ENCODE measurements at regions not wholly inside any gene's neighbourhood (a gene's known extent, or its start where the extent isn't known, plus 50 kb on each side); places are given as distances from the start of the nearest gene placed in this dataset.
"Not testable (repeated sequence)": the region's sequence is repeated elsewhere in the genome, so short reads cannot be mapped to it uniquely, and the experiment has no call there.

DNA sequence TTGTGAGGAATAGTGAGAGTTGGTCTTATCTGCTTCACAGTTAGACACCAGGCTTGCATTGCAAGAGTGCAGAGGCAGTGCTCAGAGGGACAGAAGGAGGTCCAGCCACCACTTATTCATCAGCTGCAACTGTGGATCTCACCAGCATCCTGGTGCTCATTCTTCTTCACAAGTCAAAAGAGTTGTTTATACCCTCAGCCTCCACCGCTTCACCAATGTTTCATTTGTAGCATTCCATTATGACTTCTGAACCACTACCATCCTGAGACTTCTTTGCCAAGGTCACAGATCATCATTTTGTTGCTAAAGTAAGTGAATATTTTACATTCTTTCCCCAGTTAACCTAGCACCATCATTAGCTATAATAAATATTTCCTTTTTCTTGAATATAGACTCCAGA lies 230.5 kb upstream of the KITLG start:
- H2AFZ ChIP-seq (ENCODE audit: low read depth, low read length): no peak overlapping the region
- no peak for TF ChIP-seq EP300 (conservative IDR thresholded peaks at IDR 0.05; ENCODE audit: poor library complexity, severe bottlenecking)
- TF ChIP-seq TAF1 (IDR thresholded peaks at IDR 0.05; ENCODE audit: low read depth): no peak
- TF ChIP-seq, protein P1, sequence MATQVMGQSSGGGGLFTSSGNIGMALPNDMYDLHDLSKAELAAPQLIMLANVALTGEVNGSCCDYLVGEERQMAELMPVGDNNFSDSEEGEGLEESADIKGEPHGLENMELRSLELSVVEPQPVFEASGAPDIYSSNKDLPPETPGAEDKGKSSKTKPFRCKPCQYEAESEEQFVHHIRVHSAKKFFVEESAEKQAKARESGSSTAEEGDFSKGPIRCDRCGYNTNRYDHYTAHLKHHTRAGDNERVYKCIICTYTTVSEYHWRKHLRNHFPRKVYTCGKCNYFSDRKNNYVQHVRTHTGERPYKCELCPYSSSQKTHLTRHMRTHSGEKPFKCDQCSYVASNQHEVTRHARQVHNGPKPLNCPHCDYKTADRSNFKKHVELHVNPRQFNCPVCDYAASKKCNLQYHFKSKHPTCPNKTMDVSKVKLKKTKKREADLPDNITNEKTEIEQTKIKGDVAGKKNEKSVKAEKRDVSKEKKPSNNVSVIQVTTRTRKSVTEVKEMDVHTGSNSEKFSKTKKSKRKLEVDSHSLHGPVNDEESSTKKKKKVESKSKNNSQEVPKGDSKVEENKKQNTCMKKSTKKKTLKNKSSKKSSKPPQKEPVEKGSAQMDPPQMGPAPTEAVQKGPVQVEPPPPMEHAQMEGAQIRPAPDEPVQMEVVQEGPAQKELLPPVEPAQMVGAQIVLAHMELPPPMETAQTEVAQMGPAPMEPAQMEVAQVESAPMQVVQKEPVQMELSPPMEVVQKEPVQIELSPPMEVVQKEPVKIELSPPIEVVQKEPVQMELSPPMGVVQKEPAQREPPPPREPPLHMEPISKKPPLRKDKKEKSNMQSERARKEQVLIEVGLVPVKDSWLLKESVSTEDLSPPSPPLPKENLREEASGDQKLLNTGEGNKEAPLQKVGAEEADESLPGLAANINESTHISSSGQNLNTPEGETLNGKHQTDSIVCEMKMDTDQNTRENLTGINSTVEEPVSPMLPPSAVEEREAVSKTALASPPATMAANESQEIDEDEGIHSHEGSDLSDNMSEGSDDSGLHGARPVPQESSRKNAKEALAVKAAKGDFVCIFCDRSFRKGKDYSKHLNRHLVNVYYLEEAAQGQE (IDR thresholded peaks at IDR 0.05; ENCODE audit: borderline replicate concordance): no peak
- TF ChIP-seq, protein P2, sequence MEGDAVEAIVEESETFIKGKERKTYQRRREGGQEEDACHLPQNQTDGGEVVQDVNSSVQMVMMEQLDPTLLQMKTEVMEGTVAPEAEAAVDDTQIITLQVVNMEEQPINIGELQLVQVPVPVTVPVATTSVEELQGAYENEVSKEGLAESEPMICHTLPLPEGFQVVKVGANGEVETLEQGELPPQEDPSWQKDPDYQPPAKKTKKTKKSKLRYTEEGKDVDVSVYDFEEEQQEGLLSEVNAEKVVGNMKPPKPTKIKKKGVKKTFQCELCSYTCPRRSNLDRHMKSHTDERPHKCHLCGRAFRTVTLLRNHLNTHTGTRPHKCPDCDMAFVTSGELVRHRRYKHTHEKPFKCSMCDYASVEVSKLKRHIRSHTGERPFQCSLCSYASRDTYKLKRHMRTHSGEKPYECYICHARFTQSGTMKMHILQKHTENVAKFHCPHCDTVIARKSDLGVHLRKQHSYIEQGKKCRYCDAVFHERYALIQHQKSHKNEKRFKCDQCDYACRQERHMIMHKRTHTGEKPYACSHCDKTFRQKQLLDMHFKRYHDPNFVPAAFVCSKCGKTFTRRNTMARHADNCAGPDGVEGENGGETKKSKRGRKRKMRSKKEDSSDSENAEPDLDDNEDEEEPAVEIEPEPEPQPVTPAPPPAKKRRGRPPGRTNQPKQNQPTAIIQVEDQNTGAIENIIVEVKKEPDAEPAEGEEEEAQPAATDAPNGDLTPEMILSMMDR (IDR thresholded peaks at IDR 0.05; ENCODE audit: poor library complexity, severe bottlenecking): no peak
- no peak for TF ChIP-seq RAD21 (conservative IDR thresholded peaks at IDR 0.05)
- no peak for TF ChIP-seq POLR2AphosphoS5 (IDR thresholded peaks at IDR 0.05)
- H3K4me2 ChIP-seq (ENCODE audit: low read length): no peak overlapping the region
- H3K27ac ChIP-seq (ENCODE audit: low read length): no peak overlapping the region
- H3K9ac ChIP-seq (ENCODE audit: low read length): no peak overlapping the region
- H3K79me2 ChIP-seq (replicated peaks; ENCODE audit: insufficient read depth, low read length): no peaks in the 10 kb centered on the region
- no peaks in the 10 kb centered on the region for H3K36me3 ChIP-seq (ENCODE audit: insufficient read depth, low read length)
- no peaks in the 10 kb centered on the region for H3F3A ChIP-seq (ENCODE audit: insufficient read depth, low read length, poor library complexity, severe bottlenecking)
- H3K27me3 ChIP-seq (ENCODE audit: insufficient read depth, low read depth, low read length): no peaks in the 10 kb centered on the region
- no peaks in the 10 kb centered on the region for H3K9me2 ChIP-seq (ENCODE audit: insufficient read depth, low read length)
- no peaks in the 10 kb centered on the region for H4K20me1 ChIP-seq (ENCODE audit: insufficient read depth)
- H3K9me3 ChIP-seq (ENCODE audit: low read length): no peaks in the 10 kb centered on the region
- no peak overlapping the region for H3K4me3 ChIP-seq (ENCODE audit: low read length)

DNA sequence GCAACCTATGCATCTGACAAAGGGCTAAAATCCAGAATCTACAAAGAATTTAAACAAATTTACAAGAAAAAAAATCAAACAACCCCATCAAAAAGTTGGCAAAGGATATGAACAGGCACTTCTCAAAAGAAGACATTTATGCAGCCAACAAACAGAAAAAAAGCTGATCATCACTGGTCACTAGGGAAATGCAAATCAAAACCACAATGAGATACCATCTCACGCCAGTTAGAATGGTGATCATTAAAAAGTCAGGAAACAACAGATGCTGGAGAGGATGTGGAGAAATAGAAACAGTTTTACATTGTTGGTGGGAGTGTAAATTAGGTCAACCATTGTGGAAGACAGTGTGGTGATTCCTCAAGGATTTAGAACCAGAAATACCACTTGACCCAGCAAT lies 229.6 kb upstream of the KITLG start:
- H3F3A ChIP-seq (ENCODE audit: insufficient read depth, low read length, poor library complexity, severe bottlenecking); H3K36me3 ChIP-seq (ENCODE audit: insufficient read depth, low read length); H4K20me1 ChIP-seq (ENCODE audit: insufficient read depth); H3K27me3 ChIP-seq (ENCODE audit: insufficient read depth, low read depth, low read length); H3K27ac ChIP-seq (ENCODE audit: low read length); H3K4me2 ChIP-seq (ENCODE audit: low read length); H3K9me2 ChIP-seq (ENCODE audit: insufficient read depth, low read length); H3K9ac ChIP-seq (ENCODE audit: low read length); H3K4me3 ChIP-seq (ENCODE audit: low read length); H3K79me2 ChIP-seq (replicated peaks; ENCODE audit: insufficient read depth, low read length); H2AFZ ChIP-seq (ENCODE audit: low read depth, low read length); H3K9me3 ChIP-seq (ENCODE audit: low read length): not testable (repeated sequence)

DNA sequence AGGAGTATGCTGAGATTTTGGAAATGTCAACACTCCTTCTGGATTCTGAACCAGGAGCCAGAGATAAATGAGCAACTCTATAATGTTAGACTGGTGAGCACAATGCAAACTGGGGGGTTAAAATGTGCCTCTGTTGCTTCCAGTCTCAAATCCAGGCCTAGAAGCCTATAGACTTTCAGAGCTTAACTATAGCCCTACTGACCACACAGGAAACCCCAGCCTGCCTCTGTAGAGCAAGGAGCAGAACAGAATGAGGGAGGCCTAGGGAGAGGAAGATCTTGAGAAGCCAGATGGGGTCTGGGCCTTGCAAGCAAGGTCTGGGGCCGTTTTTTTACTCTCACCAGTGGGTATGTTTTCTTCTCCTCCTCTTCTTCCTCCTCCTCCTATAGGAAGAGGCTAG lies 225.4 kb upstream of the KITLG start:
- Histone ChIP-seq H3K4me3 (ENCODE audit: low read length) (no peak overlapping the region), H3K27ac (ENCODE audit: low read length) (no peak overlapping the region), H3K27me3 (ENCODE audit: insufficient read depth, low read depth, low read length) (no peaks in the 10 kb centered on the region), H3K9ac (ENCODE audit: low read length) (no peak overlapping the region), H3F3A (ENCODE audit: insufficient read depth, low read length, poor library complexity, severe bottlenecking) (no peaks in the 10 kb centered on the region), H3K9me3 (ENCODE audit: low read length) (no peaks in the 10 kb centered on the region), H3K4me2 (ENCODE audit: low read length) (no peak overlapping the region), H2AFZ (ENCODE audit: low read depth, low read length) (no peak overlapping the region), H3K79me2 (replicated peaks; ENCODE audit: insufficient read depth, low read length) (no peaks in the 10 kb centered on the region), H4K20me1 (ENCODE audit: insufficient read depth) (no peaks in the 10 kb centered on the region), H3K36me3 (ENCODE audit: insufficient read depth, low read length) (no peaks in the 10 kb centered on the region), H3K9me2 (ENCODE audit: insufficient read depth, low read length) (no peaks in the 10 kb centered on the region)
- TF ChIP-seq TAF1 (IDR thresholded peaks at IDR 0.05; ENCODE audit: low read depth) (no peak), EZH2 (IDR thresholded peaks at IDR 0.05; ENCODE audit: borderline replicate concordance, insufficient read depth, low read length, poor library complexity, severe bottlenecking) (no peak), SMC3 (conservative IDR thresholded peaks at IDR 0.05; ENCODE audit: poor library complexity) (no peak), RAD21 (conservative IDR thresholded peaks at IDR 0.05) (no peak), EP300 (conservative IDR thresholded peaks at IDR 0.05; ENCODE audit: poor library complexity, severe bottlenecking) (no peak), MXI1 (conservative IDR thresholded peaks at IDR 0.05; ENCODE audit: poor library complexity, severe bottlenecking) (no peak), POLR2AphosphoS5 (IDR thresholded peaks at IDR 0.05) (no peak)
- TF ChIP-seq, protein P2 (IDR thresholded peaks at IDR 0.05; ENCODE audit: poor library complexity, severe bottlenecking): no peak
- TF ChIP-seq, protein P1 (IDR thresholded peaks at IDR 0.05; ENCODE audit: borderline replicate concordance): no peak
